Astrocyte of the cerebellum (primary cell): ENCODE measurements at regions not wholly inside any gene's neighbourhood (a gene's known extent, or its start where the extent isn't known, plus 50 kb on each side); places are given as distances from the start of the nearest gene placed in this dataset.
A peak's percentile ranks its signal among the peaks of the same experiment; 100 is the strongest.

ENCODE experiments used
- DNase-seq: peaks from one replicate; pipeline ENCODE4 v3.0.0-alpha.2; 2011; ENCODE audit warnings: low read depth
- H3K4me3 ChIP-seq: 2 replicates; pipeline ENCODE4 v1.5.1; 2011; ENCODE audit warnings: mild to moderate bottlenecking, low read depth, low read length, moderate library complexity
- in situ Hi-C: cut with HindIII; loops from 2 replicates; pipeline ENCODE4 v1.10.0; 2017; ENCODE audit warnings: low sequenced_read_pairs
- TF ChIP-seq, protein P1 (sequence below): IDR thresholded peaks from 2 replicates; pipeline ENCODE4 v1.5.1; 2012; ENCODE audit warnings: low read length, low read depth, moderate library complexity, mild to moderate bottlenecking; ENCODE audit errors: missing control alignments

DNA sequence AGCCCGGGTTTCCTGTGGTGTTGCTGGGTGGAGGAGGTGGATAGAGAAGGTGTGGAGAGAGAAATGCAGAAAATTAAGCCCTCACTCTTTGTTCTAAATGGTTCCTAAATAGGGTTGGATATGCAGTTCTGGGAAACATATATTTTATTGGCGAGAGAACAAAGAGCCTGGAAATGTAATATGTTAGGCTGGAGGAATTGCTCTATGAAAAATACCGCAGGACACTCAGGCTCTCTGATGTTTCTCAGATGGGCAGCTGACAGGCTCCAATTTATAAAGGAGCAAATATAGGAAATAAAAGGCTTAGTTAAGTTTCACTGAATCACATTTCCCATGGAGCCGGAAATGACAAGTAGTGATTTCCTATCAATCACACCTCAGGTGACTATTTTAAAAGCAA is 428.0 kb downstream of the TMEM135 start:
- H3K4me3 ChIP-seq = no peak overlapping the region
- in situ Hi-C loops = no loop called here
- DNase-seq = no peak
- TF ChIP-seq, protein P1, sequence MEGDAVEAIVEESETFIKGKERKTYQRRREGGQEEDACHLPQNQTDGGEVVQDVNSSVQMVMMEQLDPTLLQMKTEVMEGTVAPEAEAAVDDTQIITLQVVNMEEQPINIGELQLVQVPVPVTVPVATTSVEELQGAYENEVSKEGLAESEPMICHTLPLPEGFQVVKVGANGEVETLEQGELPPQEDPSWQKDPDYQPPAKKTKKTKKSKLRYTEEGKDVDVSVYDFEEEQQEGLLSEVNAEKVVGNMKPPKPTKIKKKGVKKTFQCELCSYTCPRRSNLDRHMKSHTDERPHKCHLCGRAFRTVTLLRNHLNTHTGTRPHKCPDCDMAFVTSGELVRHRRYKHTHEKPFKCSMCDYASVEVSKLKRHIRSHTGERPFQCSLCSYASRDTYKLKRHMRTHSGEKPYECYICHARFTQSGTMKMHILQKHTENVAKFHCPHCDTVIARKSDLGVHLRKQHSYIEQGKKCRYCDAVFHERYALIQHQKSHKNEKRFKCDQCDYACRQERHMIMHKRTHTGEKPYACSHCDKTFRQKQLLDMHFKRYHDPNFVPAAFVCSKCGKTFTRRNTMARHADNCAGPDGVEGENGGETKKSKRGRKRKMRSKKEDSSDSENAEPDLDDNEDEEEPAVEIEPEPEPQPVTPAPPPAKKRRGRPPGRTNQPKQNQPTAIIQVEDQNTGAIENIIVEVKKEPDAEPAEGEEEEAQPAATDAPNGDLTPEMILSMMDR = no peak

GRCh38 chr11:87463486-87464102 is 425.9 kb downstream of the TMEM135 start:
- DNase-seq = no peak
- TF ChIP-seq, protein P1 = peak; percentile 59
- in situ Hi-C loops = no loop called here
- no peak overlapping the region for H3K4me3 ChIP-seq

- TF ChIP-seq, protein P1 = no peak
- in situ Hi-C loops = no loop called here
- H3K4me3 ChIP-seq = no peak overlapping the region
- DNase-seq = no peak
Observed at GRCh38 chr11:87462171-87462570, 424.4 kb downstream of the TMEM135 start.

DNA sequence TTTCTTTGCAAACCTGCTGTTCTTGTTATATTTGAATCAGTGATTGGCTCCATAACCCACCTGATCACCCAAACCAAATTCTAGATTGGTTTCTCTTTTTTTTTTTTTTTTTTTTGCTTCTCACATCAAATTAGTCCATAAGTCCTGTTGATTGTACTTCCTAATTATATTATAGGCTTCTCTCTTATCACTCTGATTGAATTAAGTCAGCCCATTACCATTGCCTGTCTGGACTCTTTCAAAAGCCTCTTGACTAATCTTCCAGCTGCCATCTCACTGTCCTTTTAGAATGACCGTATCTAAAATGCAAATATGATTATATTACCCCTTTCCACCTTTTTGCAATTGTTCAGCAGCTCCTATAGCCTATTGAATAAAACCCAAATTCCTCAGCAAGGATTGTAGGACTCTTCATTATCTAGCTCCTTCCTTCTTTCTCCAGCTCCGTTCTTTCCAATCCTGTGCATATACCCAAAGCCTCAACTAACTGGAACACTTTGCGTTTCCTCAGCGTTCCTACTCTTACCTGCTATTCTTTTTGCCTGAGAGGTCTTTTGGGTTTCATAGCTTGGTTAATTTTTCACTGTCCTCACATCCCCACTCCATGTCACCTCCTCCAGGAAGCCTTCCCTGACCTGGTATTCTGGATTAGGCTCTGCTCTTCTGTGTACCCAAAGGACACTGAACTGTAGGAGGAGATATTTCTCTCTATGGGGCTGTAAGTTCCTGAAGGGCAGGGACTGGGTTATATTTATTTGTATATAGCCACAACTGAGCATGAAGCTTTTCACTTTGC is 423.3 kb downstream of the TMEM135 start:
- no peak for DNase-seq
- H3K4me3 ChIP-seq = no peak overlapping the region
- in situ Hi-C loops = no loop called here
- TF ChIP-seq, protein P1 = no peak

DNA sequence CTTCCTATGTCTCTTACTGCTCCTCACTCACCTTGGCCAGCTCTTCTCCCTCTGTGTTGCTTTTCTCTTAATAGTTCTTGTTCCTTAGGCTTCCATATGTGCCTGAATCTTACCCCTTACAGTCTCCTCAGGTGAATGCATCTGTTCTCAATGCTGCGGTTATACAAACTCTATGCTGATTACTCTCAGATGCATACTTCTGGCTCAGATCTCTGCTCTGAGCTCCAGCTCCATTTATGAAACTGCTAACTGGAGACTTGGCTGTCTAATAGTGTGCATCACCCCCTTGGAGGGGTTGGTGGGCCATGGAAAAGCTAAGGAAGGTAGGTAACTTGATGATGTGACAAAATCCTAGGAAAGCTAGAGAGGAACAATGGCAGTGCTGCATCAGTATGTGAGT is 422.5 kb downstream of the TMEM135 start:
- in situ Hi-C loops = no loop called here
- DNase-seq = no peak
- TF ChIP-seq, protein P1 = no peak
- H3K4me3 ChIP-seq = no peak overlapping the region

DNA sequence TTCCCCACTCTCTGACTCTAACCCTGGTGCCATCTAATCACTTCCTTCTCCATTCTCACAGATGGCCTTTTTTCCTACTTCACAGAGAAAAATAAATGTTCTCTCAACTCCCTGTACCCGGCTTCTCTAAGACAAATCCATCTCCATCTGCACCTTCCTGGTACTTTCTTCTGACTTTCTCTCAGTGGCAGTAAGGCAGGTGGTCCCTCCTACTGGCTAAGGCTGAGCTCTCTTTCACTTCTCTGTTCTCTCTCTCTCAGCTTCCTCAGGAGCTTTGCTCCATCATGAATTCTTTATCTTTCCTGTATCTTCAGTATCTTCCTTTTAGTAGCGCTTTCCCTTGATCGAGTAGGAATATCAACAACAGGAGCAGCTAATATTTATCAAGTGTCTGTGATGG is 421.6 kb downstream of the TMEM135 start:
- TF ChIP-seq, protein P1 = no peak
- in situ Hi-C loops = no loop called here
- no peak for DNase-seq
- H3K4me3 ChIP-seq = no peak overlapping the region
